ENCODE measurements at regions not wholly inside any gene's neighbourhood (a gene's known extent, or its start where the extent isn't known, plus 50 kb on each side); places are given as distances from the start of the nearest gene placed in this dataset.
"Not testable (repeated sequence)": the region's sequence is repeated elsewhere in the genome, so short reads cannot be mapped to it uniquely, and the experiment has no call there.

DNA sequence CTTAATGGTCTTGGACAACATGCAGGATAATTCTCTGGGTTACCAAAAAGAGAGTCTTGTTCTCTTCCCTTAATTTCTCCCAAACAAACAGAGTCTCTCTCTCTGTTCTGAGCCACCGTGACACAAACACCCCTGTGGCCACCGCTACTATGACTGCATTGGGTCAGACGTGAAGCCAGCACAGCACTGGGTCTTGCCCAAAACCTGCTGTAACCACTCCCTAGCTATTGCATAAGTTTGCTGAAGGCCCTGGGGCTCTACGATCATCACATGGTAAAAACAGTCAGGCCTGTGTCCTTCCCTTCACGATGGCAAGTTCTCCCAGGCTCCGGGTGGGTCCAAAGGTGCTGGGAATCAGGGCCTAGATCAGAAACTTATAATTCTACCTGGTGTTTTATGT is 117.1 kb downstream of the THSD1 start:
- TF ChIP-seq RFX5 (IDR thresholded peaks at IDR 0.05; ENCODE audit: low read length); TAF1 (IDR thresholded peaks at IDR 0.05; ENCODE audit: borderline replicate concordance, low read depth, low read length); EZH2phosphoT487 (IDR thresholded peaks at IDR 0.05; ENCODE audit: borderline replicate concordance, low read depth): not testable (repeated sequence)
- TF ChIP-seq, protein P1, sequence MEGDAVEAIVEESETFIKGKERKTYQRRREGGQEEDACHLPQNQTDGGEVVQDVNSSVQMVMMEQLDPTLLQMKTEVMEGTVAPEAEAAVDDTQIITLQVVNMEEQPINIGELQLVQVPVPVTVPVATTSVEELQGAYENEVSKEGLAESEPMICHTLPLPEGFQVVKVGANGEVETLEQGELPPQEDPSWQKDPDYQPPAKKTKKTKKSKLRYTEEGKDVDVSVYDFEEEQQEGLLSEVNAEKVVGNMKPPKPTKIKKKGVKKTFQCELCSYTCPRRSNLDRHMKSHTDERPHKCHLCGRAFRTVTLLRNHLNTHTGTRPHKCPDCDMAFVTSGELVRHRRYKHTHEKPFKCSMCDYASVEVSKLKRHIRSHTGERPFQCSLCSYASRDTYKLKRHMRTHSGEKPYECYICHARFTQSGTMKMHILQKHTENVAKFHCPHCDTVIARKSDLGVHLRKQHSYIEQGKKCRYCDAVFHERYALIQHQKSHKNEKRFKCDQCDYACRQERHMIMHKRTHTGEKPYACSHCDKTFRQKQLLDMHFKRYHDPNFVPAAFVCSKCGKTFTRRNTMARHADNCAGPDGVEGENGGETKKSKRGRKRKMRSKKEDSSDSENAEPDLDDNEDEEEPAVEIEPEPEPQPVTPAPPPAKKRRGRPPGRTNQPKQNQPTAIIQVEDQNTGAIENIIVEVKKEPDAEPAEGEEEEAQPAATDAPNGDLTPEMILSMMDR (IDR thresholded peaks at IDR 0.05), result not testable (repeated sequence)
- TF ChIP-seq, protein P2, sequence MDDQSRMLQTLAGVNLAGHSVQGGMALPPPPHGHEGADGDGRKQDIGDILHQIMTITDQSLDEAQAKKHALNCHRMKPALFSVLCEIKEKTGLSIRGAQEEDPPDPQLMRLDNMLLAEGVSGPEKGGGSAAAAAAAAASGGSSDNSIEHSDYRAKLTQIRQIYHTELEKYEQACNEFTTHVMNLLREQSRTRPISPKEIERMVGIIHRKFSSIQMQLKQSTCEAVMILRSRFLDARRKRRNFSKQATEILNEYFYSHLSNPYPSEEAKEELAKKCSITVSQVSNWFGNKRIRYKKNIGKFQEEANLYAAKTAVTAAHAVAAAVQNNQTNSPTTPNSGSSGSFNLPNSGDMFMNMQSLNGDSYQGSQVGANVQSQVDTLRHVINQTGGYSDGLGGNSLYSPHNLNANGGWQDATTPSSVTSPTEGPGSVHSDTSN (IDR thresholded peaks at IDR 0.05), result not testable (repeated sequence)
